ENCODE measurements at regions not wholly inside any gene's neighbourhood (a gene's known extent, or its start where the extent isn't known, plus 50 kb on each side); places are given as distances from the start of the nearest gene placed in this dataset.

DNA sequence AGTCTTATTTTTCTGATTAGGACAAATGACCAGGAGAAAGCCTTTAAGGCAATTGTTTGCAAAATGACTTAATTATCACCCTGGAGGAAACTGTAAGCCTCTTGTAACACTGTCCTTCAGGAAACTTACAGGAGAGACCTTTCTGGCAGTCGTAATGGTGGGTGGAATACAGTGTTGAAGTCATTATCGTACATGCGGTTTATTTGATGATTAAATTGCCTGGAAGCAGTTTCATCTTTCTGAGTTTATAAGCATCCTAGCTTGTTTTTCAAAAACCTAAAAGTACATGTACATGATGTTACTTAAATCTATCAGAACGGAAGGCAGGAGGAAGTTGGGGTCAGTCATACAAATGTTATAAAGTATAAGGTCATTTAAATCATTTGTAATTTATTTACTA is 86.2 kb upstream of the RAB27B start:
- TF ChIP-seq EZH2 (IDR thresholded peaks at IDR 0.05) (no peak), EZH2phosphoT487 (IDR thresholded peaks at IDR 0.05) (no peak), CTCF (IDR thresholded peaks at IDR 0.05) (no peak)

Measured in neural progenitor cell (in vitro differentiated cells).